ENCODE measurements at regions not wholly inside any gene's neighbourhood (a gene's known extent, or its start where the extent isn't known, plus 50 kb on each side); places are given as distances from the start of the nearest gene placed in this dataset.

DNA sequence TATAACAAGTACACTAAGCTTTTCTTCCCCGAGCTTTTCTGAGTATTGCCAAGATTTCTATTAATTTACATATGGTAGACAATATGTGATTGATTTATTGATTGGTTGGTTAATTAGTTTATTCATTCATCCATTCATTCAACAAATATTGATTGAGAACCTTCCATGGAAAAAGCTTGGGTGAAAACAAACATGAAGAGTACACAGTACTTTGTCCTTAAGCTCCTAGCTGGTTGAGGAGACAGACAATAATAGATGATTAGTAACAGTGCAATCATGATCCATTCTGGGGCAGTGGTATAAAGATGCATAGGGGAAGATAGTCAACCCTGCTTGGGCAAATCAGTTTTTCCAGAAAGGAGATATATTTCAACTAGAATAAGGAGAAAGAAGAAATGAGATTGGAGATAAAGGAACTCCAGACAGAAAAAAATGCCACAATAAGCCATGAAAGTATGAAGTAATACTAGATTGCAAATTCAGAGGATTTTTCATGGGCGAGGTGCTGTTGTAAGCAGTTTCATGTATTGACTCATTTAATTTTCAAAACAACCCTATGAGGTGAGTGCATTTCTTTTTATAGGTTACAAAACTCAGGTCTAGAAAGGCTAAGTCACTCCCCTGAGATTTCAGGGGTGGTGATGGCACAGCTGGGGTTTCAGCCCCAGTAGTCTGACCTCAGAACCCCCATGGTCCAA is 129.5 kb downstream of the RND3 start:
- no peak overlapping the region for H3K4me3 Mint-ChIP-seq (ENCODE audit: low read depth)

DNA sequence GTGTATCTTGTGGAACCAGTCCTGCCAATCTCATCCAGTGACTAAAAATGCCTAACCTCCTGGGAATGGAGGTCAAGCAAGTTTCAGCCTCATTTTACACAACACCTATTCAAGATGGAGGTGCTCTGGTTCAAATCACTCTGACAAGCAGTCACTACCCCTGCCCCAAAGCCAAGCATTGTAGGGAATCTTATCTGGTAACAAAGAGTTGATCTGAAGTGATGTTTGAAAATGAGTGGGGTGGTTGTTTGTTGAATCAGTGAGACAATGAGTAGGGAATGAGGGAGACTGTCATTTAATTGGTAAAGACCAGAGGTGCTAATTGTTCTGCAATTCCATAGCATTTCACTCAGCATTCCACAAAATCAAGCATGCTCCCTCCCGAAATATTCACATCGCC is 132.0 kb downstream of the RND3 start:
- Mint-ChIP-seq H3K9me3 (no peaks in the 10 kb centered on the region), H3K36me3 (ENCODE audit: low read depth) (no peaks in the 10 kb centered on the region), H3K4me1 (ENCODE audit: low read depth) (no peaks in the 10 kb centered on the region), H3K27ac (no peak overlapping the region), H3K27me3 (ENCODE audit: low read depth) (no peaks in the 10 kb centered on the region), H3K4me3 (ENCODE audit: low read depth) (no peak overlapping the region)
- intact Hi-C loops (cut with micrococcal nuclease): no loop called here
- no peak for DNase-seq (ENCODE audit: low spot score)

More for the DNA sequence above, 129.5 kb downstream of the RND3 start:
- Mint-ChIP-seq H3K4me1 (ENCODE audit: low read depth) (no peaks in the 10 kb centered on the region), H3K27me3 (ENCODE audit: low read depth) (no peaks in the 10 kb centered on the region), H3K36me3 (ENCODE audit: low read depth) (no peaks in the 10 kb centered on the region), H3K27ac (no peak overlapping the region), H3K9me3 (no peaks in the 10 kb centered on the region)
- no peak for DNase-seq (ENCODE audit: low spot score)
- intact Hi-C loops (cut with micrococcal nuclease): no loop called here

DNA sequence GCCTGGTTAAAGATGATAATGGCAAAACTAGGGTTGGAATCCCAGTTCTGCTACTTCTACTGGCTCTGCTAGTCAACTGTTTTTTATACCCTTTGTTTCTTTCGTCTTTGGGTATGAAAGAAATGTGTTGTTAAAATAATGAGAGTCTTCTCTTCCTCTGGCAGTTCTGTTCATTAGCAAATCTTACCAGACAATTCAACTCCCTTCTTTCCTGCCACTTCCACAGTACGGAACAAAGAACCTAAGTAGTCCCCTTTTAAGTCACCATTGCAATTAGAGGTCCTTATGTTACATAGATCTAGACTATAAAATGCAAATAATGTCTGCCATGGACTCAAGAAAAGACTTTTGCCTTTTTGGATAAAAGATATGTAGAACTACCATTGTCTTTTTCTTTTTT is 134.1 kb downstream of the RND3 start:
- intact Hi-C loops (cut with micrococcal nuclease): no loop called here
- Mint-ChIP-seq H3K9me3 (no peaks in the 10 kb centered on the region), H3K36me3 (ENCODE audit: low read depth) (no peaks in the 10 kb centered on the region), H3K4me1 (ENCODE audit: low read depth) (no peaks in the 10 kb centered on the region), H3K27ac (no peak overlapping the region), H3K27me3 (ENCODE audit: low read depth) (no peaks in the 10 kb centered on the region), H3K4me3 (ENCODE audit: low read depth) (no peak overlapping the region)
- DNase-seq (ENCODE audit: low spot score): no peak

DNA sequence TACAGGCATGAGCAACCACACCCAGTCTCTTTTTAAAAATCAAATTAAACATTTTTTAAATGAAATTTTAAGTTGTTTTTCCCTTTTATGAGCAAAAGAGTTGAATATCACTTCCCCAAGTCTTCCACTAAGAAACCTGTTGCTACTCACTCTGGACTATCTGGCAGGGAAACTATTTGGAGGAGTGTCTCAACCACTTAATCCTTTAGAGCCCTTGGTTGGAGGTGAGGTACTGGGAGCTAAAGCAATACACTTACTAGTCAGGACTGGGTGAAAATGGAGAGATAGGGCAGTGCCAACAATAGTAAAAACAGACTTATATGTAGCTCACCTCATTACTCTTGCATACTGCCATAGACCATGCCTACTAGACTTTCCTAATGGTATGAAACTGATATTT is 135.5 kb downstream of the RND3 start:
- H3K9me3 Mint-ChIP-seq: no peaks in the 10 kb centered on the region
- no peaks in the 10 kb centered on the region for H3K4me1 Mint-ChIP-seq (ENCODE audit: low read depth)
- no peak for DNase-seq (ENCODE audit: low spot score)
- H3K4me3 Mint-ChIP-seq (ENCODE audit: low read depth): no peak overlapping the region
- no peak overlapping the region for H3K27ac Mint-ChIP-seq
- no peaks in the 10 kb centered on the region for H3K36me3 Mint-ChIP-seq (ENCODE audit: low read depth)
- no peaks in the 10 kb centered on the region for H3K27me3 Mint-ChIP-seq (ENCODE audit: low read depth)
- intact Hi-C loops (cut with micrococcal nuclease): no loop called here

DNA sequence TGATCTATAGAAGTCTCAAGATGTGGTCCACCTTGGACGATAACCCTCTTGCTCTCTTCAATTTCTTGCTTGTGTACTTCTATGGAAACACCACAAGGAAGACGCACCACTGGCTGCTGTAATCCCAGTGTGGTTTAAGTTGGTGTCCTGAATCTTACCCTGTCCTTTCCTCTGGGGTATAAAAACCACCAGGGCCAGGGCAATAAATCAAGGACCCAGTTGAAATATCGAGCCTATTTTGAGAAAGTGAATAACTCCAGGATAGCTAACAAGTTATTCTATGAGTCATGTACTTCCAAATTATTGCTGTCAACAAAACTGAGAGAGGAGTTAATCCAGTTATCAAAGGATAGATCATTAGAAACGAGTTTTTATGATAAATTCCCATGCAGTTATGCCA is 137.0 kb downstream of the RND3 start:
- DNase-seq (ENCODE audit: low spot score): no peak
- Mint-ChIP-seq H3K4me3 (ENCODE audit: low read depth) (no peak overlapping the region), H3K27ac (no peak overlapping the region), H3K36me3 (ENCODE audit: low read depth) (no peaks in the 10 kb centered on the region), H3K4me1 (ENCODE audit: low read depth) (no peaks in the 10 kb centered on the region), H3K9me3 (no peaks in the 10 kb centered on the region), H3K27me3 (ENCODE audit: low read depth) (no peaks in the 10 kb centered on the region)
- intact Hi-C loops (cut with micrococcal nuclease): no loop called here

DNA sequence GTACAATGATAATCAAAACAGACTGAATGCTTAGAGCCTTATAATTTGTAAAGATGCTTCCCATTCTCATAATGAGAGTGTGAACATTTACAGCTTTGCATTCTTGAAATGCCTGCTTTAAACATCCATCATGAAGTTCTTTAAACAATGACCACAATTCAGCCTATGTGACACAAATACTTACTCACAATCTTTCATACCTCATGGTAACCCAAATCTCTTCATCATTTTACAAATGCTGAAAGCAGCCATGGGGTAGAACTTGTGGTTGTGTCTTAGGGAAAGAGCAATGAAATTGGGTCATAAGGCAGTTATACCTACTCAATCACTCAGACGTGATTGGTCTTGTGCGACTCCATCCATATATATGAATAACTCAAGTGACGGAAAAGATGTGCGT is 140.7 kb downstream of the RND3 start:
- Mint-ChIP-seq H3K4me1 (ENCODE audit: low read depth) (no peaks in the 10 kb centered on the region), H3K27me3 (ENCODE audit: low read depth) (no peaks in the 10 kb centered on the region), H3K27ac (no peak overlapping the region), H3K9me3 (no peaks in the 10 kb centered on the region), H3K4me3 (ENCODE audit: low read depth) (no peak overlapping the region), H3K36me3 (ENCODE audit: low read depth) (no peaks in the 10 kb centered on the region)
- no peak for DNase-seq (ENCODE audit: low spot score)
- intact Hi-C loops (cut with micrococcal nuclease): no loop called here

DNA sequence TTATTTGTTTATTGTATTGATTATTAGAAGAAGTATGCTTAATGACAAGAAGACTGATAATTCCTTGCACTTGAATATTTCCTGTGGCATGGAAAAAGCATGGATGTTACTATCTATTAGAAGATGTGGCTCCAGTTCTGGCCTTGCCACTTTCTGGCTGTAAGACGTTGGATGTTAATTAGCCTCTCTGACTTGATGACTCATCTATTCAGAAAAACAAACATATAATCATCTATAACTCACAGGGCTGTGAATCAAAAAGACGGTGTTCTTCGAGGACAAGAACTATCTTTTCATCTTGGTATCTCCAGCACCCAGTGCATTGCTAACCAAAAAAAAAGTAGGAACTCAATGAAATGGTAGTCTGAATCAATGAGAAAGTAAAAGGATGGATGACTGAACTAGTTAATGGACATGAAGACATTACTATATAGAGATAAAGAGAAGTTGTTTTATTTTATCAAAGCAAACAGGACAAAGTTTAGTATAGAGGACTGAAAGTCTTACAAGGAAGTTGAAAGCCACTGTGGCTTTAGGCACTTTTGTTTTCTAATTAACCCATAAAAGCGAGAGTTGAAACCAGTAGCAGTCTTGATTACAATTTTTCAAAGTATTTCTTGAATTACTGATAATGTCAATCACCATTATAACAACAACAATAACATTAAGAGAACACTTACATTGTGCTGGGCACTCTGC is 145.3 kb downstream of the RND3 start:
- Mint-ChIP-seq H3K27me3 (ENCODE audit: low read depth) (no peaks in the 10 kb centered on the region), H3K4me3 (ENCODE audit: low read depth) (no peak overlapping the region), H3K4me1 (ENCODE audit: low read depth) (no peaks in the 10 kb centered on the region), H3K27ac (no peak overlapping the region), H3K9me3 (no peaks in the 10 kb centered on the region), H3K36me3 (ENCODE audit: low read depth) (no peaks in the 10 kb centered on the region)
- intact Hi-C loops (cut with micrococcal nuclease): no loop called here
- no peak for DNase-seq (ENCODE audit: low spot score)

DNA sequence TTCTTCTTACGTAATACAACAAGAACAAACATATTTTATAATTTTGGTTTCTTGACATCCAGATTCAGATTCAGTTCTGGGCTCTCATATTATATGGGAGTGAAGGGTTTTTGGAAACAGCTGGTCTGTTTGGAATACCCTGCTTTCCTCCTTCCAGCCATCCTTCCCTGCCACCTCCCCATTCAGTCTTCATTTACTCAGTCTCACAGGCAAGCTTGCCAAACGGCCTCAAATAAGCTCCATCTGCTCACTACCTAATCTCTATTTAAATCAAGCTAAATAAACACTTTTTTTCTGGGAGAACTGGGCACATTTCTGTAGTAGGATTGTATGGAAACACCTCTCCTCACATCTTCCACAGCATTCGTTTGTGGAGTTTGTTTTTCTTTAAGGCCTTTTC is 147.5 kb downstream of the RND3 start:
- no peak overlapping the region for H3K4me3 Mint-ChIP-seq (ENCODE audit: low read depth)
- H3K27ac Mint-ChIP-seq: no peak overlapping the region
- DNase-seq (ENCODE audit: low spot score): no peak
- no peaks in the 10 kb centered on the region for H3K4me1 Mint-ChIP-seq (ENCODE audit: low read depth)
- no peaks in the 10 kb centered on the region for H3K27me3 Mint-ChIP-seq (ENCODE audit: low read depth)
- H3K36me3 Mint-ChIP-seq (ENCODE audit: low read depth): no peaks in the 10 kb centered on the region
- intact Hi-C loops (cut with micrococcal nuclease): no loop called here
- no peaks in the 10 kb centered on the region for H3K9me3 Mint-ChIP-seq

DNA sequence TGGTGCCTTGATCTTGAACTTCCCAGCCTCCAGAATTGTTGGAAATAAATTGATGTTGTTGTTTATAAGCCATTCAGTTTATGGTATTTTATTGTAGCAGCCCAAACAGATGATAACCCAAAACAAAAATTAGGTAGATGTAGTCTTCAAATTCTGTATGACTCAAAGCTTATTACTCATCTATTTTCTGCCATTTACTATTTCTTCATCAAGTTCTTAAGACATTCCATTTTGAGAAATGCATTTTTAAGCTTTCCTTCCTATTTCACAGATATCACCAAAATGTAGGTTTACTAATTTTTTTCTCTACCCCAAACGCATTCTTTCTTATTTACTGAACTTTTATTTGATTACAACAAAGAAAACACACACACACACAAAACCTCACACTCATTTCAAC is 148.2 kb downstream of the RND3 start:
- Mint-ChIP-seq H3K9me3 (no peaks in the 10 kb centered on the region), H3K4me1 (ENCODE audit: low read depth) (no peaks in the 10 kb centered on the region), H3K27ac (no peak overlapping the region), H3K36me3 (ENCODE audit: low read depth) (no peaks in the 10 kb centered on the region), H3K27me3 (ENCODE audit: low read depth) (no peaks in the 10 kb centered on the region), H3K4me3 (ENCODE audit: low read depth) (no peak overlapping the region)
- DNase-seq (ENCODE audit: low spot score): no peak
- intact Hi-C loops (cut with micrococcal nuclease): no loop called here

DNA sequence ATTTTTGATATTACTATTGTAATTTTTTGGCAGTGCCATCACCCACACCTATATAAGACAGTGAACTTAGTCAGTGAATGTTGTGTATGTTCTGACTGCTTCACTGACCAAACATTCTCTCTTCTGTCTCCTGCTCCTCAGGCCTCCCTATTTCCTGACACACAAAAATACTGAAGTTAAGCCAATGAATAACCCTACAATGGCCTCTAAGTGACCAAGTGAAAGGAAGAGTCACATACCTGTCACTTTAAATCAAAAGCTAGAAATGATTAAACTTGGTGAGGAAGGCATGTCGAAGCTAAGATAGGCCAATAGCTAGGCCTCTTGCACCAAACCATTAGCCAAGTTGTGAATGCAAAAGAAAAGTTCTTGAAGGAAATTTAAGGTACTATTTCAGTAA is 151.9 kb downstream of the RND3 start:
- Mint-ChIP-seq H3K27me3 (ENCODE audit: low read depth) (no peaks in the 10 kb centered on the region), H3K36me3 (ENCODE audit: low read depth) (no peaks in the 10 kb centered on the region), H3K9me3 (no peaks in the 10 kb centered on the region), H3K4me1 (ENCODE audit: low read depth) (no peaks in the 10 kb centered on the region), H3K4me3 (ENCODE audit: low read depth) (no peak overlapping the region), H3K27ac (no peak overlapping the region)
- DNase-seq (ENCODE audit: low spot score): no peak
- intact Hi-C loops (cut with micrococcal nuclease): no loop called here

DNA sequence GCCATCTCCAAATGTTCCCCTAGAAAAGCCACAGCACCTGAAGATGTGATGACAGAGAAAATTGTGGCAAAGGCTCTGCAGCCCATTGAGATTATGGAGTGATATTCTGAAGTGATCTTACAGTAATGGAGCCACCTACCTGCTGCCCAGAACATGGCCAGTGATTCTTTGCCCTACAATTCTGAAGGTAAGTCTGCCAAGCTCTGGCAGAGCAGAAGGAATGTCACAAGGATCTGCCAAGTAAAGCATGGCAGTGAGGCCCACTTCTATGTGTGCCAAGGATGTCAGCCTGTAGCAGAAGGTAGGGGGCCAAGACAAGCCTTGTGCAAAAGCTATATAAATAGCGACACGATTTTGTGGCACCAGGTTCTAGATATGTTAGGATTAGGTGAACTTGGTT is 155.1 kb downstream of the RND3 start:
- Mint-ChIP-seq H3K27ac (no peak overlapping the region), H3K4me3 (ENCODE audit: low read depth) (no peak overlapping the region), H3K36me3 (ENCODE audit: low read depth) (no peaks in the 10 kb centered on the region), H3K9me3 (no peaks in the 10 kb centered on the region), H3K27me3 (ENCODE audit: low read depth) (no peaks in the 10 kb centered on the region), H3K4me1 (ENCODE audit: low read depth) (no peaks in the 10 kb centered on the region)
- intact Hi-C loops (cut with micrococcal nuclease): no loop called here
- DNase-seq (ENCODE audit: low spot score): no peak

DNA sequence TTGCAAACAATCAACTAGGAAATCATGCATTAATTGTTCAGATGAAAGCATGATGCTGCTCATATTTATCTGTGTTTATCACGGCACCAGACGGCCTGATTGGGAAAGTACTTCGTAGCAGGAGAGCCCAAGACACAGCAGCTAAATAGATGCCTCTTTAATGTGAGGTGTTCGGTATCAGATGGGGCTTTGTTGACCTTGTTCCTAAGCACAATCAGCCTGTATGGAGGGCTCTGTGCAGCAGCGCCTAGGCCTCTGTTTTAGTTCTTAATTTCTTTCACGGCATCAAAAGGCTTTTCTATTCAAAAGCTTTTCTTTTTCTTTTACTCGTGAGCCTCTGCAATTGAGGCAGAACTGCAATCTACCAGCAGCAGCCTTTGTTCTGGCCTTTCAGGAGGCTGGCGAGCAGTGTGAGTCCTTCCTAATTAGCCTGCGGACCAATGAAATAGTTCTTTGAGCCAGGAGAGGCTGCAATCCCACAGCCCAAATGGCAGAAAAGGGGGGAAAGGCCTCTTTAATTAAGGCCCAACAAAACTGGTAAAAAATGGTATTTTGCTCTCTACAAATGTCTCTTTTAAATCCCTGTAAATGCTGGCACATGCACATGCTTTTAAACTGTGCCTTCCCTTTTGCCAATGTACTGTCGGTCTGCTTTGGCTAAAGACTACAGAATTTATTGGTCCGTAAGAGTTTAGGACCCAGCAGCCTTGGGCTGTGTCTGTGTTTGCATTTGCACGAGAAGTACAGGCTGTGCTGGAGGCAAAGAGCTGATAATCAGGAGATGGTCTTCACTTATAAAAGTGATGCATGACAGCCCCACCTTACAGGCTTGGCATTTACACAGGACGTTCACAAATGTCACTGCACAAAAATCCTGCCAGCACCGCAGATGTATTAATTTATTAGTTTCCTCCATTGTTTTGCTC is 159.6 kb downstream of the RND3 start:
- H3K27me3 Mint-ChIP-seq (ENCODE audit: low read depth): no peaks in the 10 kb centered on the region
- no peak overlapping the region for H3K4me3 Mint-ChIP-seq (ENCODE audit: low read depth)
- no peaks in the 10 kb centered on the region for H3K9me3 Mint-ChIP-seq
- DNase-seq (ENCODE audit: low spot score): no peak
- H3K4me1 Mint-ChIP-seq (ENCODE audit: low read depth): no peaks in the 10 kb centered on the region
- H3K36me3 Mint-ChIP-seq (ENCODE audit: low read depth): no peaks in the 10 kb centered on the region
- intact Hi-C loops (cut with micrococcal nuclease): no loop called here
- H3K27ac Mint-ChIP-seq: no peak overlapping the region

All from activated T-helper 2 cell treated with anti-CD3 and anti-CD28 coated beads, Interferon-gamma antibody, Interleukin-2, Interleukin-4, amounts not matched to agents 10 μg/mL and 5 μg/mL and 100 μg/mL, durations not matched to agents 14 hours and 24 hours and 36 hours (primary cell).